ENCODE measurements at regions not wholly inside any gene's neighbourhood (a gene's known extent, or its start where the extent isn't known, plus 50 kb on each side); places are given as distances from the start of the nearest gene placed in this dataset.

GRCh38 chr4:11182031-11182430 lies 246.7 kb downstream of the HS3ST1 start:
- H2AFZ ChIP-seq (ENCODE audit: low read depth, low read length): no peak overlapping the region
- H3K79me2 ChIP-seq (ENCODE audit: insufficient read depth, low read length): no peaks in the 10 kb centered on the region
- TF ChIP-seq CTCF (IDR thresholded peaks at IDR 0.05; ENCODE audit: borderline replicate concordance, extremely low read depth, low read length, poor library complexity, severe bottlenecking) (no peak), EZH2 (IDR thresholded peaks at IDR 0.05; ENCODE audit: borderline replicate concordance, low read depth, low read length, severe bottlenecking) (no peak)
- no peak overlapping the region for H3K4me2 ChIP-seq (ENCODE audit: insufficient read depth, low read length)
- H3K27ac ChIP-seq (ENCODE audit: low read length): no peak overlapping the region
- no peak overlapping the region for H3K4me3 ChIP-seq (ENCODE audit: low read depth in 1 of 2, low read length in 2 of 2)
- no peaks in the 10 kb centered on the region for H3K9me3 ChIP-seq (ENCODE audit: insufficient read depth, low read length, severe bottlenecking)
- no peaks in the 10 kb centered on the region for H3K36me3 ChIP-seq (ENCODE audit: insufficient read depth, low read length)
- H3K27me3 ChIP-seq (ENCODE audit: insufficient read depth, low read length, poor library complexity): no peaks in the 10 kb centered on the region
- H3K9ac ChIP-seq (ENCODE audit: low read depth, low read length): no peak overlapping the region
- no peaks in the 10 kb centered on the region for H3K4me1 ChIP-seq (ENCODE audit: insufficient read depth, low read length)
- DNase-seq: no peak
- no peaks in the 10 kb centered on the region for H4K20me1 ChIP-seq (ENCODE audit: insufficient read depth, low read length)
- ATAC-seq (ENCODE audit: insufficient read depth, low read depth): no peak

- H2AFZ ChIP-seq (ENCODE audit: low read depth, low read length): no peak overlapping the region
- no peaks in the 10 kb centered on the region for H4K20me1 ChIP-seq (ENCODE audit: insufficient read depth, low read length)
- ATAC-seq (ENCODE audit: insufficient read depth, low read depth) (no peak), DNase-seq (no peak)
- no peak overlapping the region for H3K4me2 ChIP-seq (ENCODE audit: insufficient read depth, low read length)
- H3K4me3 ChIP-seq (ENCODE audit: low read depth in 1 of 2, low read length in 2 of 2): no peak overlapping the region
- H3K4me1 ChIP-seq (ENCODE audit: insufficient read depth, low read length): no peaks in the 10 kb centered on the region
- H3K9me3 ChIP-seq (ENCODE audit: insufficient read depth, low read length, severe bottlenecking): no peaks in the 10 kb centered on the region
- no peaks in the 10 kb centered on the region for H3K27me3 ChIP-seq (ENCODE audit: insufficient read depth, low read length, poor library complexity)
- H3K27ac ChIP-seq (ENCODE audit: low read length): no peak overlapping the region
- no peaks in the 10 kb centered on the region for H3K36me3 ChIP-seq (ENCODE audit: insufficient read depth, low read length)
- H3K79me2 ChIP-seq (ENCODE audit: insufficient read depth, low read length): no peaks in the 10 kb centered on the region
- TF ChIP-seq CTCF (IDR thresholded peaks at IDR 0.05; ENCODE audit: borderline replicate concordance, extremely low read depth, low read length, poor library complexity, severe bottlenecking) (no peak), EZH2 (IDR thresholded peaks at IDR 0.05; ENCODE audit: borderline replicate concordance, low read depth, low read length, severe bottlenecking) (no peak)
- H3K9ac ChIP-seq (ENCODE audit: low read depth, low read length): no peak overlapping the region
Observed at GRCh38 chr4:11179796-11180195, 248.9 kb downstream of the HS3ST1 start.

- H4K20me1 ChIP-seq (ENCODE audit: insufficient read depth, low read length): no peaks in the 10 kb centered on the region
- ATAC-seq (ENCODE audit: insufficient read depth, low read depth): no peak
- no peak overlapping the region for H3K9ac ChIP-seq (ENCODE audit: low read depth, low read length)
- no peak overlapping the region for H3K4me3 ChIP-seq (ENCODE audit: low read depth in 1 of 2, low read length in 2 of 2)
- no peaks in the 10 kb centered on the region for H3K27me3 ChIP-seq (ENCODE audit: insufficient read depth, low read length, poor library complexity)
- H3K4me1 ChIP-seq (ENCODE audit: insufficient read depth, low read length): no peaks in the 10 kb centered on the region
- no peaks in the 10 kb centered on the region for H3K36me3 ChIP-seq (ENCODE audit: insufficient read depth, low read length)
- no peak overlapping the region for H3K4me2 ChIP-seq (ENCODE audit: insufficient read depth, low read length)
- H3K79me2 ChIP-seq (ENCODE audit: insufficient read depth, low read length): no peaks in the 10 kb centered on the region
- TF ChIP-seq CTCF (IDR thresholded peaks at IDR 0.05; ENCODE audit: borderline replicate concordance, extremely low read depth, low read length, poor library complexity, severe bottlenecking) (no peak), EZH2 (IDR thresholded peaks at IDR 0.05; ENCODE audit: borderline replicate concordance, low read depth, low read length, severe bottlenecking) (no peak)
- no peak overlapping the region for H2AFZ ChIP-seq (ENCODE audit: low read depth, low read length)
- DNase-seq: no peak
- no peak overlapping the region for H3K27ac ChIP-seq (ENCODE audit: low read length)
- no peaks in the 10 kb centered on the region for H3K9me3 ChIP-seq (ENCODE audit: insufficient read depth, low read length, severe bottlenecking)
Observed at GRCh38 chr4:11178433-11178832, 250.3 kb downstream of the HS3ST1 start.

- H3K4me3 ChIP-seq (ENCODE audit: low read depth in 1 of 2, low read length in 2 of 2): no peak overlapping the region
- no peak overlapping the region for H3K27ac ChIP-seq (ENCODE audit: low read length)
- H3K4me2 ChIP-seq (ENCODE audit: insufficient read depth, low read length): no peak overlapping the region
- H3K27me3 ChIP-seq (ENCODE audit: insufficient read depth, low read length, poor library complexity): no peaks in the 10 kb centered on the region
- ATAC-seq (ENCODE audit: insufficient read depth, low read depth): no peak
- no peaks in the 10 kb centered on the region for H3K79me2 ChIP-seq (ENCODE audit: insufficient read depth, low read length)
- no peak overlapping the region for H2AFZ ChIP-seq (ENCODE audit: low read depth, low read length)
- no peaks in the 10 kb centered on the region for H3K4me1 ChIP-seq (ENCODE audit: insufficient read depth, low read length)
- TF ChIP-seq CTCF (IDR thresholded peaks at IDR 0.05; ENCODE audit: borderline replicate concordance, extremely low read depth, low read length, poor library complexity, severe bottlenecking) (no peak), EZH2 (IDR thresholded peaks at IDR 0.05; ENCODE audit: borderline replicate concordance, low read depth, low read length, severe bottlenecking) (no peak)
- no peaks in the 10 kb centered on the region for H3K36me3 ChIP-seq (ENCODE audit: insufficient read depth, low read length)
- no peak for DNase-seq
- no peaks in the 10 kb centered on the region for H4K20me1 ChIP-seq (ENCODE audit: insufficient read depth, low read length)
- H3K9me3 ChIP-seq (ENCODE audit: insufficient read depth, low read length, severe bottlenecking): no peaks in the 10 kb centered on the region
- no peak overlapping the region for H3K9ac ChIP-seq (ENCODE audit: low read depth, low read length)
Observed at GRCh38 chr4:11175374-11175773, 253.3 kb downstream of the HS3ST1 start.

All from DND-41 (cell line).